ENCODE measurements at regions not wholly inside any gene's neighbourhood (a gene's known extent, or its start where the extent isn't known, plus 50 kb on each side); places are given as distances from the start of the nearest gene placed in this dataset.

GRCh38 chrX:104428231-104428630 lies 137.8 kb upstream of the IL1RAPL2 start:
- TF ChIP-seq CTCF (IDR thresholded peaks at IDR 0.05; ENCODE audit: low read depth, low read length): no peak
- H3K4me3 ChIP-seq (ENCODE audit: low read depth, low read length): no peak overlapping the region

GRCh38 chrX:104427693-104428092 lies 138.3 kb upstream of the IL1RAPL2 start:
- TF ChIP-seq CTCF (IDR thresholded peaks at IDR 0.05; ENCODE audit: low read depth, low read length): no peak
- H3K4me3 ChIP-seq (ENCODE audit: low read depth, low read length): no peak overlapping the region

DNA sequence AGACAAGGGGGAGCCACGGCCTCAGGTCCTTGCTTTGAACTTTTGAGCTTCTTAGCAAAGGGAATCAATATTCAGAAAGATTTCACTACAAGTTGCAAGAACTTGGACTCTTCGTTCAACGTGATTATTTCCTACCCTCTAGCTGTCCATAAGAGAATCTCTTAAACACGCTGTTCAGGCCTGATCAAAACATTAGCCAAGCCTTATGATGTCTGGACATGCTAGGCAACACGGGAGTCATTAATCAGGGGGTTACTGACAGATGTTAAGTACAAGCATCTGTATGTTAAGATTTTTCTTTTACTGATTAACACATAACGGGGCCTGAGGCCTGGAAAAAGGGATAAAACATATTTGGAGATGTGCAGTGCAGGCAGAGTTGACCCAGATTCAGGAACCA lies 138.9 kb upstream of the IL1RAPL2 start:
- no peak for TF ChIP-seq CTCF (IDR thresholded peaks at IDR 0.05; ENCODE audit: low read depth, low read length)
- no peak overlapping the region for H3K4me3 ChIP-seq (ENCODE audit: low read depth, low read length)

DNA sequence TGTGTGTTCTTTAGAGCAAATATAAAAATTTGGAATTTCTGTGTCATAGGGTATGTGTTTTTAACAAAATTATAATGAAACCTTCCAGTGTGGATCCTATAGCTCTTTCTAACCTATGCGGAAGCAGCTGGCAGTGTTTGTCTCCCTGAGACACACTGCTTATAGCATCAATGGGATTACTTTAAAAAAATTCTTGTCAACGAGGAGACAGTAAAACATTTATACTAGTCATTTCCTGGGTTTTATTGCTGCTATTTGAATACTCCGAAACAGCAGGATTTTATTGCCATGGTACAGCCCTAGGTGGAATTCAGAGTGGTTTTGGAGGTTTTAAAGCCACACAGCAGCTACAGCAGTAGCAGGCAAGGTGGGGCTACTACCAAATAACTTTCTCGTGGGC lies 145.1 kb upstream of the IL1RAPL2 start:
- H3K4me3 ChIP-seq (ENCODE audit: low read depth, low read length): no peak overlapping the region
- no peak for TF ChIP-seq CTCF (IDR thresholded peaks at IDR 0.05; ENCODE audit: low read depth, low read length)

DNA sequence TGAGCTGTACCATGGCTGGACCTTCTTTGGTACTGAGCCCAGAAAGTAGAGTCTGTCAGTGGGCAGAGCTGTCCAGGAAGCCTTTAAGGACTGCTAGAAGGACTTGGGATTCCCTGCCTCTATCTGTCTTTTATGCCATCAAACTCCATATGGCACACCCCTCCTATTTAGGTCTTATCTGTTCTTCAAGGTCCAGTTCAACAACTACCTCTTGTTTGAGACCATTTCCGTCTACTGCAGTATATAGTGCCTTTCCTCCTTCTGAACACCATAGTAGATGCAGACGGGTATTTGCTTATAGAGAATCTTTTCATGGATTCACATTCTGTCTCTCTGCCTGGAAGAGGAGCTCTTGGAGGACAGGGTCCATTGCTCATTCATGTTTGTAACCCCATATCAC lies 146.1 kb upstream of the IL1RAPL2 start:
- H3K4me3 ChIP-seq (ENCODE audit: low read depth, low read length): no peak overlapping the region
- no peak for TF ChIP-seq CTCF (IDR thresholded peaks at IDR 0.05; ENCODE audit: low read depth, low read length)

GRCh38 chrX:104419211-104419610 lies 146.8 kb upstream of the IL1RAPL2 start:
- no peak overlapping the region for H3K4me3 ChIP-seq (ENCODE audit: low read depth, low read length)
- TF ChIP-seq CTCF (IDR thresholded peaks at IDR 0.05; ENCODE audit: low read depth, low read length): no peak

- H3K4me3 ChIP-seq (ENCODE audit: low read depth, low read length): no peak overlapping the region
- TF ChIP-seq CTCF (IDR thresholded peaks at IDR 0.05; ENCODE audit: low read depth, low read length): no peak
Measured at GRCh38 chrX:104411800-104412199, 154.2 kb upstream of the IL1RAPL2 start.

All from WI38 (cell line).